Sciatic nerve (tissue), 2 donors: ENCODE measurements at regions not wholly inside any gene's neighbourhood (a gene's known extent, or its start where the extent isn't known, plus 50 kb on each side); places are given as distances from the start of the nearest gene placed in this dataset.
"Not testable (repeated sequence)": the region's sequence is repeated elsewhere in the genome, so short reads cannot be mapped to it uniquely, and the experiment has no call there.

ENCODE experiments used
- ATAC-seq: fragments of 200-7000 bp; cut with Tn5 transposase; one replicate; pipeline ENCODE4 v1.9.1; 2020; ENCODE audit warnings: mild to moderate bottlenecking, moderate library complexity
- DNase-seq: peaks from one replicate; pipeline ENCODE4 v3.0.0-alpha.2; 2020; ENCODE audit warnings: low spot score
- intact Hi-C: fragments of 100-400 bp; cut with DNase I; formaldehyde crosslinking; loops from one replicate; pipeline ENCODE4 v1.14.2; 2022
- donor health status: DM: no; HTN: no; CAD: no.
- donor health status: DM: no; HTN: no; CAD: no.

DNA sequence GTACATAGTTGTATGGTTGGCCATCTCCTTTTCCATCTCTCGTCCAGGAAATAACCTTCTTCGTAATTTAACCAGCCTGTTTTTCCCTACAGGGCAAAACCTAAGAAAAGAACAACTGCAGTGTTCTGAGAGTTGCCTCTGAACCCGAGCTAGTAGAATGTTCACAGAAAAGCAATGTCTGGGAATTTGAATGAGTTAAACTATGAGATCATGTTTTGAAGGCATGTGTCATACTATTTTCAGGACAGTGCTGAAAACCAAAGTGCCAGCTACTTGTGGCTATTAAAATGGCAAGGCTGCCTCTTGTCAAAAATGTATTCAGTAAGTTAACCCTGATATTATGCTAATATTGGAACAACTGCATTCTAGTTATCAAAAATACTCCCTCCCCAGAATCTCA is 482.9 kb upstream of the SPRED2 start:
- ATAC-seq, result no peak
- intact Hi-C loops, result loop anchor here (10.0 kb wide), 1 partner anchor 430 kb away; no protein-coding TSS in a partner anchor

DNA sequence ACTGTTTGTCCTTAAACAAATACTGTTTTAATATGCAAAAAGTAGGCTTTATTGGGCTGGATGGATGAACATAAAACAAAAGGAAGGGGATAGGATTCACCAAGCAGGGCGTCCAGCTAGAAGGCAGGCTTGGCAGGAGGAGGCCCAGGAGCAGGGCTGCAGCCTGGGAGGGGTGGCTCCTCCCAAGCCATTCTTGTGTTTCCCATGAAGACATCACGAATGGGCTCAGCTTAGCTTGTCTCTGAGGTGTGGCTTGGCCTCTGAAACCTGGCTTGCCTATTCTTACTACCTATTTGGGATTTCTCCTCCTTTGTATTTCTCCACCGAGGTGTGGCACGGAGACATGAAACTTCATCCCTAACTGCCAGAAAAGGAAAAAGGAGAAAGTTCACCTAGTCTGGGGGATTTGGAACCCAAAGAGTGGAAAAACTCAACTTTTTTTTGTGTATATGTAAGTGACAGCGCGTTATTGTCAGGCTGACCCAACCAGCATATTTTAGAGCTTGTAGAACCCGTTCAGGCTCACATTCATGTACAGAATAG is 481.9 kb upstream of the SPRED2 start:
- intact Hi-C loops, result loop anchor here (10.0 kb wide), 1 partner anchor 430 kb away; no protein-coding TSS in a partner anchor
- ATAC-seq (no peak), DNase-seq (no peak)

More for the DNA sequence above, 482.9 kb upstream of the SPRED2 start:
- DNase-seq, result no peak

DNA sequence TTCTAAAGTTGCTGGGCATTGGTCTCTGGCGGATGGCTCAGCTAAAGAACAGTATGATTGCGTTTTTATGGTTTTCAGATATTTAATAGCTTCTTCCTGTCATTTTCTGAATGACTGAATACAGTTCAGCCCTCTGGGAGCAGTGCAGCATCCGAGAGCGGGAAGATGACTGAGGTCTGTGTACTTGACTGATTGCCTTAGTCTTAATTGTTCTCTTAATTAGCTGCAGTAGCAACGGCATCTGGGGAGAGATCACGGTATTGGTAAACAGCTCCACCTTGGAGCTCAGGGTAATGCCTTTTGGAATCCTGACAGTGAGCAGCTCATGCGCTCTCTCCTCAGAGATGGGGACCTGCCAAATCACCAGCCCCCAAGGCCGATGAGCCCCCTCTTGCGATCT is 481.4 kb upstream of the SPRED2 start:
- intact Hi-C loops, result loop anchor here (10.0 kb wide), 1 partner anchor 429 kb away; no protein-coding TSS in a partner anchor
- ATAC-seq (no peak), DNase-seq (no peak)

DNA sequence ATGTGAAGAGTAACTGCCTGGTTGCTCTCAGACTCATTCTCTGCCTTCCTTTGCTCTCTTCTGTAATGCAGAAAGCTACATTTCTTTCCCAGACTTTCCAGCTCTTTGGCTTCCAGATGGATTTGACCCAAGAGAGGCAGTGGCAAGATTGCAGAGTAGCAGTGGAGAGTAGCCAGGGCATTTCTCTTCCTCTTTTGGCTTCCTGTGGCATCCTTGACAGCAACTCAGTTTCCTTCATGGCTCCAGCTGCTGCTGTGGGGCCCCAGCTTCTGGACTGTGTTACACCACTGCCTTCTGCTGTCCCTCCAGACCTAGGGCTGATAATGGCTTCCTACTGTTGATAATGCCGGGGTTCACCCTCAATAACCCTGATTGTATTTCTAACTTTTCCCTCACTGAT is 469.4 kb upstream of the SPRED2 start:
- peak; percentile 68 for ATAC-seq
- intact Hi-C loops, result no loop called here
- no peak for DNase-seq

DNA sequence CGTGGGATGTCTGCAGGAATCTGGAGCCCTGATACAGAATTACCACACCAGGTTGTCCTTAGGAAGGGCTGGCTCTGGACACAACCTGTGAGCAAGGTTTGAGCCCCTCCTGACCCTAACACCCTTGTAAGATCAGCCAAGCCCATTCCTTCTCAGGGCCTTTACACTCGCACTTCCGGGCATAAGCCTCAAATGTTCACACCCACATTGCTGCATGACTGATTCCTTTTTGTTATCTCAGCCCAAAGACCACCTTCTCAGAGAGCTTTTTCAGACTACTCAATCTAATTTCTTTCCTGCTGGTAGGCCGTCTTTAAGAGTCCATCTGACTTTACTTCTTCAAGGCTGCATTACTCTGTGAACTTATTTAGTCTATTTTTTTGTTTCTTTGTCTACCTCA is 464.0 kb upstream of the SPRED2 start:
- intact Hi-C loops, result no loop called here
- ATAC-seq, result no peak

DNA sequence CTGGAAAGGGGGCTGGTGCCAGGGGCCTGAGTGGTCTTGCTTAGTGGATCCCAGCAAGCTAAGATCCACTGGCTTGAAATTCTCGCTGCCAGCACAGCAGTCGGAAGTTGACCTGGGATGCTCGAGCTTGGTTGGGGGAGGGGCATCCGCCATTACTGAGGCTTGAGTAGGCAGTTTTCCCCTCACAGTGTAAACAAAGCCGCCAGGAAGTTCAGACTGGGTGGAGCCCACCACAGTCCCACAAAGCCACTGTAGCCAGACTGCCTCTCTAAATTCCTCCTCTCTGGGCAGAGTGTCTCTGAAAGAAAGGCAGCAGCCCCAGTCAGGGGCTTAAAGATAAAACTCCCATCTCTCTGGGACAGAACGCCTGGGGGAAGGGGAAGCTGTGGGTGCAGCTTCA is 457.7 kb upstream of the SPRED2 start:
- DNase-seq, ATAC-seq, intact Hi-C loops: not testable (repeated sequence)

More for the DNA sequence above, 464.0 kb upstream of the SPRED2 start:
- DNase-seq, result no peak

DNA sequence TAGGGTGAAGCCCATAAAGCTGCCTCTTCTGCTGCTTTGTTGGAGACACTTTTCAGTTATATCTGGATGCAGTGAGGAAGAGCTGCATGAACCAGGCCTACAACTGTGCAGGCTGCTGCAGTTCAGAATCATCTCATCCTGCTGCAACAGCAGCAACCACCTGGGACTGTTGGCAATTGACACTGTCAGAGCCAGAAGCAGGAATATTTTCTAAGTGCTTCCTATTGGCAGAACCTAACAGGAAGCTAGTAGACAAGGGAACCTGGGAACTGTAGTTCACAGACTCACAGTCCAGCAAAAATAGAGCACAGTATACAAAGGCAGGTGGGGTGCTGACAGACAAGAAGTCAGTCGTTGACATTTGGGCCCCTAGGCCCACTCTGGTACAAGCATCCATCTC is 452.9 kb upstream of the SPRED2 start:
- no peak for DNase-seq
- intact Hi-C loops, result no loop called here
- ATAC-seq, result no peak

DNA sequence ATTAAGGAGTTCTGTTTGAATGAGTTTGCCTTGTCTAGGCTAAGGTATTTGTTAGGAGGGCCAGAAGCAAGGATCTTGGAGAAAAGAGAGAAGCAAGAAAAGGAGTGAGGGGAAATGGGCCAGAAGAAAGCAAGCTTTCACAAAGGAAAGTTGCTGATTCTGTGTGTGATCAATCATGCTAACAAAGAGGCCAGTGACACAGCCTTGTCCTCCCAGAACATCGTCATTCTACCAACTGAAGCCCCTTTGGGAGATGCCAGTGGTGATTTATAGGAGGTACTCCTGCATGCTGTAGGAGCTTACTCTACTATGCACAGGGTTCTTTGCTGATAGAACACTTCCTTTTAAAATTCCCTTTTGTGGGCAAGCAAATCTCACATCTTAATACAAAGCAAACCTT is 449.2 kb upstream of the SPRED2 start:
- ATAC-seq, result no peak
- no peak for DNase-seq
- intact Hi-C loops, result no loop called here

DNA sequence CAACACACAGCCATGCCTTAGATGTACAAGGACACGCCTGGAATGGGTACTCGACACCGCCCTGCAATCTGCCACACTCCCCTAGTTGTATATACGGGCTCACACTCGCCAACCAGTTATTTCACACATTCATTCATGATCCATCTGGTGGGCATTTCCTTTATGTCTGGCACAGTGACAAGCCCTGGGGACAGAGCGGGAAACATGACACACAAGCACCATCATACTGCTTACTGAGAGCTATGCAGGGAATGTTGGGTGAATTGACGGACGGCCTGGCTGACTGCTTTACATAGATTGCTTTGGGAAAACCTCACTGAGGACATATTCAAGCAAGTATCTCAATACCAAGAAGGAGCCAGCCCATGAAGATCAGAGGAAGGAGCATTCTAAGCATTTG is 448.0 kb upstream of the SPRED2 start:
- intact Hi-C loops, result no loop called here
- ATAC-seq (no peak), DNase-seq (no peak)

DNA sequence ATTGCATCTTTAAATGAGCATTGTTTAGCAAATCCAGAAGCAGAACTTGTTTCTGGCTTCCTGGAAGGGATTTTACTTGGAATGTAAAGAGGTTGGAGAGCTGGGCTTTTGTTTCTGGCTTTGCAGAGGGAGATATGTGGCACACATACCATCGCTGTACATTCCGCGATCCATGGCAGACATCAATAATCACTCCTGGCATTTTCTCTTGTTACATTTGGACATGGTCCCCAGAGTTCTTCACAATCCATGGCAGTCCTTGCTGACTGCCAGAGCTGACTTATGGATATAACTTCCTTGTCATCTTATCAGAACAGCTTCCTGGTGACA is 445.6 kb upstream of the SPRED2 start:
- intact Hi-C loops, result no loop called here
- DNase-seq, result no peak
- no peak for ATAC-seq

DNA sequence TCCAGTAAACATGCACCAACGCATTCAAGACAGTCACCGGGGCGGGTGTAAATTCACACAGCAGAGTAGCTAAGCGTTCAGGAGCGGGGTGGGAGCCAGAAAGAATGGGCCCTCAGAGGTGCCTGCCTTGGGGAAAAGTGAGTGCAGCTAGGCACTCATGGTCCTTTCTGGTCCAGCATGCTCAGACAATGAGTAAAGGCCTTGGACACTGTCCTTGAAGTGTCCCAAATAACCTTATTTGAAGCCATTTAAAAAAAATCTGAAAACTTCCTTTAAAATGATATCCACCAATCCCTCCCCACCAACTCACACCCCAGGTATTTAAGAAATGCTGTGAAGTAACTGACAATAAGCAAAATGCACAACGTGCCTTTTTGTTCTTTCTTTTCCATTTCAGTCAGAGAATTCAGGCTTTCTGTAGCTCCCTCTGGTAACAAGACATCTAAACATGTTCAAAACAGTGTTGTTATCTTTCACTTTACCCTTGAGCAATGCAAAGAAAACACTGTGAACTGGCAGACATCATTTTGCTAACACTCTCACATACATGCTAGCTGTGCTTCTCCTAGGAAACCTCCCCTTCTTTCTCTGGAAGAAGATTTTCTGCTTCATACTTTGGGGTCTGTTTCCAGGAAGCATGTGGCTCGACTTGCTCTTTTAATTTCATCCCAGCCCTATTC is 445.1 kb upstream of the SPRED2 start:
- DNase-seq (no peak), ATAC-seq (no peak)
- intact Hi-C loops, result no loop called here

DNA sequence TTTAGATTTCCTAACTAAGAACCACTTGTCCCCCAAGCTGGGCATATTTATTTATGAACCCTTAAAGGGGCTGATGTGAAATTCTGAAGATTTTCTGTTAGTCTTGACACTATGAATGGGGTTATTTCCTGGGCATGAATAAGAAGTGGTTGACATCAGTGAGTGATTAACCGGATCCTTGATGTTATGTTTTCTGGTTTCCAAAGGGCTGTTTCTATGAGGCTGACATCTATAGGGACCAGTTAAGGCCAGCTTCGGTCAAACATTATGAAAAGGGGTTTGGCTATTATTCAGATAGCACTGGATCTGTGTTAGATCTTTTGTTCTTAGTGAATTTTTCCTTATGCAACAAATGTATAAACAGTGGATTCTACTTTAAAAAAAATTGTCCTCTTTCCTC is 443.7 kb upstream of the SPRED2 start:
- intact Hi-C loops, result no loop called here
- ATAC-seq (no peak), DNase-seq (no peak)

DNA sequence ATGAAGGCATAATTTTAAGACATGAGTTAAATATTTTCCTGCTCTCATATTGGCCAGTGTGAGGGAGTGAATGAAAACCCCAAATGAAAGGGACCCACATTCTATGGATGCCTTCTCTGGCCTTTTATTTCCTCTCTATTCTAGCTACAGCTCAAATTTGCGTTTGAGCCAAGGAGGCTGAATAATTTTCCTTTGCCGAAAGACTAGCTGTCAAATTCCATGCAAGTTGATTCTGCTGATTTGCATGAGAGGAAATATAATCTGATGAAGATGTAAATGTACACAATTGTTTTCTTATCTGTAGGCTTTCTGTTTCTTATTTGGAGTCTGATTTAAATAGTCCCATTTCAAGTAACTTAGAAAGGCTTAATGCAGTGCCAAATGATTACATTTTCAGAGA is 438.4 kb upstream of the SPRED2 start:
- intact Hi-C loops, result no loop called here
- DNase-seq, result no peak
- no peak for ATAC-seq

DNA sequence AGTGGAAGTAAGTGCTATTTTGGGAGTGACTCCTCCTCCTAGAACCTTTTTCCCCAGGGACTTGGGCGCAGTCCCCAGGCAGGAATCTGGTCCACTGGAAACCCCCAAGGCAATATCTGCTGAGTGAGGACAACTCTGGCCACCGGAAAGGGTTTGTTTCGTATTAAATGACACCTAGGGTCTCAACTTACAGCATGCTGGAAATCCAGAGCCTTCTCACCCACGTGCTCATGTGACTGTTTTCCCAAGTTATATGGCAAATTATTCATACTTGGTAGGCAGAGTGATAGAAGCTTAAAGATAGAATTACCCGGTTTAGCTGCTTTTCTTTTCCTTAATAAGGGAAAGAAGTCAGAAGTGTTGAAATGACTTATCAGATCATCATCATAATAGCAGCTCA is 436.9 kb upstream of the SPRED2 start:
- no peak for ATAC-seq
- intact Hi-C loops, result no loop called here
- no peak for DNase-seq

DNA sequence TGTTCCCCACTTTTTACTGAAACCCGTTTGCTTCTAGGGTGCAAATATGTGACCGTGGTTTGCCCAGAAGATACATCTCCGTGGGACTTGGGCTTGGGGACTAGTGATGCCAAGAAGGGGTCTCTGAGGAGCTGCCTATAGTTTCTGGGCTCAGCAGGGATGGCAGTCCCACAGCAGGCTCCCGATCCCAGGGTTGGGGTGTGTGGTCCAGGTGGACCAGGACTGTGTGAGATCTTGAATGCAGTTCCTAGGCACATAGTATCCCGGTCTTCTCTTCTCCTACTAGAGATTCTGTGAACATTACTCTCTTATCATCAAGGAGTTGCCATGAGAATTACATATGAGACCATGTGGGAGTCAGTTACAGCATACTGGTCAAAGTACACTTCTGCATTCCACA is 435.8 kb upstream of the SPRED2 start:
- no peak for ATAC-seq
- no peak for DNase-seq
- intact Hi-C loops, result no loop called here

DNA sequence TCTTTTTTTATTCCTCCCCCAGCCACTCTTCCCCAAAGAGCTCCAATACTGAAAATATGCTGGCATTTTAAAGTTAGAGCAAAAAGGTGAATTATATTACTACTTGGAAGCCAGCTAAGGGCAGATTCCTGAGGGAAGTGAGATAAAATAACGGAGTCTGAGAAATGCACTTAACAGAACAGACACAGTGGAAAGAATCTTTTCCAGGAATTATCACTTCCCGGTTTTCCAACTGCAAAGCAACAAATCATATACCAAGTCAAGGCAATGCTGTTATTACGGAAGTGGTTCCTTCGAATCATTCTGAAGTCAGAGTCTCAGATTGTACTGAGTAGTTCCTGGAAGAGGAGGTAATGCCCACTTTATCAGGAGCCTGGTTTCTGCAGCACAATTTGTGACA is 435.0 kb upstream of the SPRED2 start:
- intact Hi-C loops, result no loop called here
- no peak for DNase-seq
- ATAC-seq, result no peak

DNA sequence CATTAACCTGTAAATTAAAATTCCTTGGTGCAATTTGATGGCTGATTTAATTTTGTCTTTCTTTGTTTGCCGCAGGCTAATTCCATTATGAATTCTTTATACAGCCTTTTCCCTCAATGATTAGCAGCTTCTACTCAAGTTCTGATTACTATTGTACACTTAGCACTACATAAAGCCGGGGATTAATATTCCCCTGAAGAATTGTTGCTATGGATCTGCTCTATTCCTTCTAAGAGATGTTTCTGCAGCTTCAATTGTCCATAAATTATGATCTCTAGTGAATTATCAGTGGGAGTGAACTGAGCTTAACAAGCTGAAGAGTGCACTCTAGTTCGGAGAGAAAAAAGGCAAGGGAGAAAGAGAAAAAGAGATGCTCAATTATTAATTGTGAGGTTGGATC is 433.7 kb upstream of the SPRED2 start:
- intact Hi-C loops, result no loop called here
- ATAC-seq (no peak), DNase-seq (no peak)

DNA sequence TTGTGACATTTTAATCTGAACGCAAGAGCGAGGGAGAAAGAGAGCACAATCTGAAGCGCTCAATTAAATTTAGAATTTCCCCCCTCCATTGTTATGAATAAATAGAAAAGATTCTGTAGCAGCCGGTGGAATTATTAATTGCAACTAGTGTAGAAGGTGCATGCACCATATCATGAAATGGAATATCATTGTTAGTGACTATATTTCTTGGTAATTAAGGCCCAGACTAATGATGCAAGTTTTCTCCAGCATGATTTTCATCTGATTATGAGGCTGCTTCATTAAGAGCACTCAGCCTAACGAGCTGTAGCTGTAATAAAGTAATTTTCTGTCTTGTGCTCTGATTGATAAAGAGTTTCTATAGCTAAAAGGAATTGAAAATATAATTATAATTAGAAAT is 432.2 kb upstream of the SPRED2 start:
- ATAC-seq (no peak), DNase-seq (no peak)
- intact Hi-C loops, result no loop called here

DNA sequence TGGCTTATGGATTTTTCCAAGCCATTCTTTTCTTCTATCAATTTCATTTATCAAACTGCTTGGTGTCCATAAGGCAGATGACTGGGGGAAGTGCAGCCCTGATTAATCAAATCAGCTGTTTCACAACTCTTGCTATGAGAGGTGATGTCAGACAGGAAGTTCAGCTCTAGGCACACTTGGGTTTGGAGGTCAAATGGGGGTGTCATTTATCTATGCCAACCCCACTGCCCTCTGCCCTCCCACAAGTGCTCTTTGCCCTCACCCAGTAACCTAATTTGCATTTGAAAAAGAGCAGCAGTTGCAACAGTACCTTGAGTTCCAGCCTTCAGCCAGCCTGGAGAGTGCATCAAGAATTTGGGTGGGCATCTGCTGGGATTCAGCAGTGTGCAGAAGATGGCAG is 431.3 kb upstream of the SPRED2 start:
- no peak for DNase-seq
- no peak for ATAC-seq
- intact Hi-C loops, result no loop called here

DNA sequence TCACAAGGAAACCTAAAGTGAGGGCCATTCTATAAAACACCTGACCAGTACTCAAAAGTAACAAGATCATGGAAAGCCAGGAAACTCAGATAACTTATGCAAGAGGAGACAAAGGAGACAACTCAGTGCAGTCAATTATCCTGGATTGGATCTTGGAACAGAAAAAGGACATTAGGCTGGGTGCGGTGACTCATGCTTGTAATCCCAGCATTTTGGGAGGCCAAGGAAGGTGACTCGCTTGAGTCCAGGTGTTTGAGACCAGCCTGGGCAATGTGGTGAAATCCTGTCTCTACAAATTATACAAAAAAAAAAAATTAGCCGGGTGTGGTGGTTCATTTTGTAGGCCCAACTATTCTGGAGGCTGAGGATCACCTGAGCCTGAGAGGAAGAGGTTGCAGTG is 424.5 kb upstream of the SPRED2 start:
- intact Hi-C loops, result no loop called here
- ATAC-seq (no peak), DNase-seq (no peak)

DNA sequence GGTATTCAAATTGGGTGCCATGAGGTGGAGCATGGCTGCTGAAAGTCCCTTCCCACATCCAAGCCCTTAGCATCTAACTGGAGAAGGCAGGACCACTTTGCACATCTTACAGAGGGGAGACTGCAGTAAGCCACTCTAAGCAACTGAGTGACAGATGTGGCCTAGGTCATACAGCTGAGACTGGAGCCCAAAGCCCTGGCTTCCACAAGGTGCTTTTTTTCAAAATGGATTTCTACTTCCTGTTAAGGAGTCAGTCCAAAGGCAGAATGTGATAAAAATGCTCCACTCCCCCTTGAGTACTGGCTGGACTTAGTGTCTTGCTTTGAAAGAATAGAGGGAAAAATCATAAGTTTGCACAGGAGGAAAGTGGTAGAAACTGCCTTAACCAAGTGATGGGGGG is 424.0 kb upstream of the SPRED2 start:
- no peak for DNase-seq
- no peak for ATAC-seq
- intact Hi-C loops, result no loop called here
